Suprapubic skin (tissue), 4 donors: ENCODE measurements at regions not wholly inside any gene's neighbourhood (a gene's known extent, or its start where the extent isn't known, plus 50 kb on each side); places are given as distances from the start of the nearest gene placed in this dataset.

ENCODE experiments used
- CTCF ChIP-seq, 2 donors: fragments of 200-600 bp in 1 of 2; fragments of 450-650 bp in 1 of 2; sonication (generic) in 1 of 2; IDR thresholded peaks; one replicate each; pipeline ENCODE4 v1.5.1; 2016 to 2019; ENCODE audit warnings: antibody characterized with exemption in 2 of 2, mild to moderate bottlenecking in 1 of 2, moderate library complexity in 1 of 2
- POLR2A ChIP-seq, 2 donors: fragments of 450-650 bp; IDR thresholded peaks; one replicate each; pipeline ENCODE4 v1.6.1; 2017; ENCODE audit warnings: antibody characterized with exemption in 2 of 2, mild to moderate bottlenecking in 2 of 2, moderate library complexity in 2 of 2
- POLR2AphosphoS5 ChIP-seq, 3 donors: sonication (generic); formaldehyde crosslinking; IDR thresholded peaks; one replicate each; pipeline ENCODE4 v1.6.1; 2017; ENCODE audit warnings: antibody characterized with exemption in 3 of 3

- TF ChIP-seq POLR2AphosphoS5 (IDR thresholded peaks at IDR 0.05) (no peak), POLR2A (IDR thresholded peaks at IDR 0.05) (no peak), CTCF (IDR thresholded peaks at IDR 0.05) (no peak)
These were observed 90.6 kb downstream of the FBXO4 start for GRCh38 chr5:42015681-42016080.
